Progenitor cell of endocrine pancreas (in vitro differentiated cells): ENCODE measurements at regions not wholly inside any gene's neighbourhood (a gene's known extent, or its start where the extent isn't known, plus 50 kb on each side); places are given as distances from the start of the nearest gene placed in this dataset.

Experiments
- DNase-seq: peaks from one replicate; pipeline ENCODE4 v3.0.0; 2021; ENCODE audit warnings: low spot score; ENCODE audit not compliant: unreplicated experiment
- H3K27ac Mint-ChIP-seq: 2 replicates; pipeline ENCODE4 v1.8.0; 2021; ENCODE audit warnings: mild to moderate bottlenecking, moderate library complexity, mixed read lengths
- H3K27me3 Mint-ChIP-seq: 2 replicates; pipeline ENCODE4 v1.8.0; 2021; ENCODE audit warnings: mixed read lengths
- H3K36me3 Mint-ChIP-seq: 2 replicates; pipeline ENCODE4 v1.8.0; 2022; ENCODE audit warnings: mixed read lengths; ENCODE audit not compliant: insufficient read depth
- H3K4me1 Mint-ChIP-seq: 2 replicates; pipeline ENCODE4 v1.8.0; 2021; ENCODE audit warnings: low read depth, mixed read lengths
- H3K4me3 Mint-ChIP-seq: 2 replicates; pipeline ENCODE4 v1.8.0; 2021; ENCODE audit warnings: low read depth, mild to moderate bottlenecking, moderate library complexity, mixed read lengths
- H3K9me3 Mint-ChIP-seq: 2 replicates; pipeline ENCODE4 v1.8.0; 2021; ENCODE audit warnings: low read depth, mixed read lengths
- CTCF ChIP-seq: fragments of 200-600 bp; sonication (generic); IDR thresholded peaks from one replicate; pipeline ENCODE4 v1.5.0; 2021; ENCODE audit warnings: antibody characterized with exemption, mild to moderate bottlenecking; ENCODE audit not compliant: unreplicated experiment

- H3K27me3 Mint-ChIP-seq = no peaks in the 10 kb centered on the region
- no peak for DNase-seq
- peaks cover 4% of the 10 kb centered on the region for H3K4me1 Mint-ChIP-seq
- no peaks in the 10 kb centered on the region for H3K36me3 Mint-ChIP-seq
- no peak overlapping the region for H3K4me3 Mint-ChIP-seq
- H3K9me3 Mint-ChIP-seq = no peaks in the 10 kb centered on the region
- H3K27ac Mint-ChIP-seq = no peak overlapping the region
- no peak for TF ChIP-seq CTCF
These were observed 103.5 kb downstream of the ACER2 start for GRCh38 chr9:19512103-19512832.

GRCh38 chr9:19511694-19512093, 102.9 kb downstream of the ACER2 start:
- peaks cover 4% of the 10 kb centered on the region for H3K4me1 Mint-ChIP-seq
- no peaks in the 10 kb centered on the region for H3K9me3 Mint-ChIP-seq
- no peak overlapping the region for H3K4me3 Mint-ChIP-seq
- H3K36me3 Mint-ChIP-seq = no peaks in the 10 kb centered on the region
- TF ChIP-seq CTCF = no peak
- no peak overlapping the region for H3K27ac Mint-ChIP-seq
- H3K27me3 Mint-ChIP-seq = no peaks in the 10 kb centered on the region
- DNase-seq = no peak

- no peak for DNase-seq
- Mint-ChIP-seq H3K27me3 (no peaks in the 10 kb centered on the region), H3K36me3 (no peaks in the 10 kb centered on the region), H3K4me1 (peaks cover 4% of the 10 kb centered on the region), H3K9me3 (no peaks in the 10 kb centered on the region), H3K4me3 (no peak overlapping the region), H3K27ac (no peak overlapping the region)
- TF ChIP-seq CTCF = no peak
These were observed 102.1 kb downstream of the ACER2 start for GRCh38 chr9:19510907-19511306.
